Trophoblast cell (in vitro differentiated cells and primary cell): ENCODE measurements at regions not wholly inside any gene's neighbourhood (a gene's known extent, or its start where the extent isn't known, plus 50 kb on each side); places are given as distances from the start of the nearest gene placed in this dataset.
A peak's percentile ranks its signal among the peaks of the same experiment; 100 is the strongest.

Experiments used
- DNase-seq, 2 donors: peaks; one replicate each; pipeline ENCODE4 v3.0.0-alpha.2; 2016
- H2AFZ ChIP-seq: 2 replicates; pipeline ENCODE4 v1.6.1; 2013; ENCODE audit warnings: low read length, moderate library complexity, mild to moderate bottlenecking; ENCODE audit not compliant: insufficient read depth, poor library complexity
- H2AK5ac ChIP-seq: 2 replicates; pipeline ENCODE4 v1.6.1; 2013; ENCODE audit warnings: mild to moderate bottlenecking, low read length
- H2BK120ac ChIP-seq: 2 replicates; pipeline ENCODE4 v1.6.1; 2013; ENCODE audit warnings: low read length, mild to moderate bottlenecking, moderate library complexity; ENCODE audit not compliant: insufficient read depth, poor library complexity
- H2BK12ac ChIP-seq: 2 replicates; pipeline ENCODE4 v1.6.1; 2013; ENCODE audit warnings: mild to moderate bottlenecking, low read length, moderate library complexity
- H2BK5ac ChIP-seq: 2 replicates; pipeline ENCODE4 v1.6.1; 2013; ENCODE audit warnings: low read length, low read depth, moderate library complexity, mild to moderate bottlenecking; ENCODE audit not compliant: poor library complexity
- H3K14ac ChIP-seq: 2 replicates; pipeline ENCODE4 v1.6.1; 2013; ENCODE audit warnings: mild to moderate bottlenecking, low read length
- H3K18ac ChIP-seq: 2 replicates; pipeline ENCODE4 v1.6.1; 2013; ENCODE audit warnings: mild to moderate bottlenecking, low read length
- H3K23ac ChIP-seq: 2 replicates; pipeline ENCODE4 v1.6.1; 2013; ENCODE audit warnings: low read length
- H3K27ac ChIP-seq: 2 replicates; pipeline ENCODE4 v1.5.1; 2013; ENCODE audit warnings: low read depth, mild to moderate bottlenecking, inconsistent platforms, low read length, moderate library complexity
- H3K27me3 ChIP-seq: 2 replicates; pipeline ENCODE4 v1.6.1; 2013; ENCODE audit warnings: inconsistent platforms, mild to moderate bottlenecking, low read length, moderate library complexity; ENCODE audit not compliant: insufficient read depth
- H3K36me3 ChIP-seq, 2 experiments: 1 replicate in 1 of 2; 2 replicates in 1 of 2; pipeline ENCODE4 v1.6.1; 2013; ENCODE audit warnings: low read length in 2 of 2, mild to moderate bottlenecking in 2 of 2, moderate library complexity in 1 of 2; ENCODE audit not compliant: insufficient read depth in 2 of 2, control insufficient read depth in 1 of 2
- H3K4ac ChIP-seq: 2 replicates; pipeline ENCODE4 v1.6.1; 2013; ENCODE audit warnings: low read depth, mild to moderate bottlenecking, low read length, moderate library complexity
- H3K4me1 ChIP-seq, 2 experiments: 1 replicate in 1 of 2; 2 replicates in 1 of 2; pipeline ENCODE4 v1.6.1; 2013; ENCODE audit warnings: low read length in 2 of 2, mild to moderate bottlenecking in 2 of 2, moderate library complexity in 1 of 2; ENCODE audit not compliant: insufficient read depth in 2 of 2, control insufficient read depth in 1 of 2
- H3K4me2 ChIP-seq: 2 replicates; pipeline ENCODE4 v1.6.1; 2013; ENCODE audit warnings: inconsistent platforms, mild to moderate bottlenecking, low read length, moderate library complexity
- H3K4me3 ChIP-seq: 2 replicates; pipeline ENCODE4 v1.5.1; 2013; ENCODE audit warnings: mild to moderate bottlenecking, low read depth, low read length, inconsistent platforms
- H3K79me1 ChIP-seq: one replicate; pipeline ENCODE4 v1.6.1; 2013; ENCODE audit warnings: low read length
- H3K79me2 ChIP-seq: 2 replicates; pipeline ENCODE4 v1.6.1; 2013; ENCODE audit warnings: low read length, mild to moderate bottlenecking; ENCODE audit not compliant: control insufficient read depth, insufficient read depth, poor library complexity
- H3K9ac ChIP-seq: 2 replicates; pipeline ENCODE4 v1.6.1; 2013; ENCODE audit warnings: mild to moderate bottlenecking, low read length
- H3K9me3 ChIP-seq: 2 replicates; pipeline ENCODE4 v1.6.1; 2013; ENCODE audit warnings: low read depth, mild to moderate bottlenecking, control low read depth, inconsistent platforms, low read length; ENCODE audit not compliant: insufficient read depth
- H4K12ac ChIP-seq: 2 replicates; pipeline ENCODE4 v1.6.1; 2013; ENCODE audit warnings: low read depth, mild to moderate bottlenecking, low read length, moderate library complexity
- H4K8ac ChIP-seq: 2 replicates; pipeline ENCODE4 v1.6.1; 2013; ENCODE audit warnings: low read depth, mild to moderate bottlenecking, low read length, moderate library complexity
- H4K91ac ChIP-seq: one replicate; pipeline ENCODE4 v1.6.1; 2013; ENCODE audit warnings: low read depth, mild to moderate bottlenecking, low read length, moderate library complexity
- WGBS: extraction: QIAGEN DNeasy Blood & Tissue Kit; methylation state at CpG from one replicate; pipeline ENCODE4 v1.1.7; 2013; ENCODE audit warnings: missing lambda C conversion rate; ENCODE audit not compliant: insufficient read length, insufficient coverage; ENCODE audit errors: extremely low coverage; 5-methylcytosine and 5-hydroxymethylcytosine counted together

GRCh38 chr13:44061876-44062275, 182.2 kb downstream of the LACC1 start:
- Histone ChIP-seq H2BK5ac (no peak overlapping the region), H4K12ac (no peak overlapping the region), H3K79me2 (no peaks in the 10 kb centered on the region), H3K14ac (no peak overlapping the region), H2AFZ (no peak overlapping the region), H3K27ac (no peak overlapping the region), H2BK120ac (no peak overlapping the region), H3K18ac (no peak overlapping the region), H3K9me3 (no peaks in the 10 kb centered on the region), H3K36me3 (no peaks in the 10 kb centered on the region), H4K8ac (no peak overlapping the region), H3K9ac (no peak overlapping the region), H3K4me2 (no peak overlapping the region), H3K23ac (no peak overlapping the region), H3K4me3 (no peak overlapping the region), H3K4me1 (peaks cover 0 to 2% of the 10 kb centered on the region in 2 experiments), H2BK12ac (no peak overlapping the region), H3K27me3 (no peaks in the 10 kb centered on the region), H3K79me1 (no peaks in the 10 kb centered on the region), H3K4ac (no peak overlapping the region), H4K91ac (no peak overlapping the region), H2AK5ac (no peak overlapping the region)
- peak in 1 of 2 donors; percentile 3 for DNase-seq
- no CpG with 5 or more reads among the region's 3 CpGs for WGBS

- Histone ChIP-seq H3K18ac (no peak overlapping the region), H3K23ac (no peak overlapping the region), H3K36me3 (no peaks in the 10 kb centered on the region), H3K4me2 (no peak overlapping the region), H3K4ac (no peak overlapping the region), H3K9ac (no peak overlapping the region), H3K9me3 (no peaks in the 10 kb centered on the region), H3K4me1 (peaks cover 0 to 2% of the 10 kb centered on the region in 2 experiments), H3K4me3 (no peak overlapping the region), H3K27me3 (no peaks in the 10 kb centered on the region), H4K12ac (no peak overlapping the region), H2BK5ac (no peak overlapping the region), H4K8ac (no peak overlapping the region), H2AK5ac (no peak overlapping the region), H3K14ac (no peak overlapping the region), H3K27ac (no peak overlapping the region), H2BK12ac (no peak overlapping the region), H2BK120ac (no peak overlapping the region), H4K91ac (no peak overlapping the region), H2AFZ (no peak overlapping the region), H3K79me1 (no peaks in the 10 kb centered on the region), H3K79me2 (no peaks in the 10 kb centered on the region)
- WGBS: no CpG with 5 or more reads among the region's 2 CpGs
- DNase-seq: no peak
These were observed 183.8 kb downstream of the LACC1 start for GRCh38 chr13:44063467-44063866.

- Histone ChIP-seq H3K9me3 (no peaks in the 10 kb centered on the region), H4K8ac (no peak overlapping the region), H2AFZ (no peak overlapping the region), H3K4me1 (peaks cover 0 to 2% of the 10 kb centered on the region in 2 experiments), H3K4me3 (no peak overlapping the region), H2BK5ac (no peak overlapping the region), H3K4me2 (no peak overlapping the region), H3K36me3 (no peaks in the 10 kb centered on the region), H2BK12ac (no peak overlapping the region), H3K4ac (no peak overlapping the region), H3K79me2 (no peaks in the 10 kb centered on the region), H4K12ac (no peak overlapping the region), H2BK120ac (no peak overlapping the region), H4K91ac (no peak overlapping the region), H3K27me3 (no peaks in the 10 kb centered on the region), H2AK5ac (no peak overlapping the region), H3K18ac (no peak overlapping the region), H3K14ac (no peak overlapping the region), H3K23ac (no peak overlapping the region), H3K27ac (no peak overlapping the region), H3K79me1 (no peaks in the 10 kb centered on the region), H3K9ac (no peak overlapping the region)
- DNase-seq: peak; percentile 21 to 77
- WGBS: no CpG with 5 or more reads among the region's 2 CpGs
These were observed 184.2 kb downstream of the LACC1 start for GRCh38 chr13:44063881-44064280.

- Histone ChIP-seq H3K79me1 (no peaks in the 10 kb centered on the region), H3K79me2 (no peaks in the 10 kb centered on the region), H2AK5ac (no peak overlapping the region), H3K36me3 (no peaks in the 10 kb centered on the region), H2AFZ (no peak overlapping the region), H3K9me3 (no peaks in the 10 kb centered on the region), H3K27me3 (no peaks in the 10 kb centered on the region), H4K8ac (no peak overlapping the region), H2BK12ac (no peak overlapping the region), H4K91ac (no peak overlapping the region), H4K12ac (no peak overlapping the region), H3K18ac (no peak overlapping the region), H3K9ac (no peak overlapping the region), H3K14ac (no peak overlapping the region), H2BK120ac (no peak overlapping the region), H3K4ac (no peak overlapping the region), H3K4me1 (peaks cover 0 to 2% of the 10 kb centered on the region in 2 experiments), H2BK5ac (no peak overlapping the region), H3K4me3 (no peak overlapping the region), H3K4me2 (no peak overlapping the region), H3K23ac (no peak overlapping the region), H3K27ac (no peak overlapping the region)
- peak; percentile 42 to 56 for DNase-seq
- WGBS: no CpG with 5 or more reads among the region's 2 CpGs
These were observed 184.7 kb downstream of the LACC1 start for GRCh38 chr13:44064357-44064756.
